Neural progenitor cell (in vitro differentiated cells): ENCODE measurements at regions not wholly inside any gene's neighbourhood (a gene's known extent, or its start where the extent isn't known, plus 50 kb on each side); places are given as distances from the start of the nearest gene placed in this dataset.

Experiments used
- DNase-seq: peaks from one replicate; pipeline ENCODE4 v3.0.0-alpha.2; 2016; ENCODE audit warnings: low spot score
- H2AFZ ChIP-seq: fragments of 200-600 bp; sonication (generic); replicated peaks from 2 replicates; pipeline ENCODE4 v1.6.1; 2016; ENCODE audit warnings: antibody characterized with exemption
- H3F3A ChIP-seq: fragments of 200-600 bp; sonication (generic); 2 replicates; pipeline ENCODE4 v1.6.1; 2016; ENCODE audit warnings: antibody characterized with exemption, low read depth
- H3K27ac ChIP-seq: fragments of 200-600 bp; sonication (generic); 2 replicates; pipeline ENCODE4 v1.5.1; 2016; ENCODE audit warnings: mild to moderate bottlenecking
- H3K27me3 ChIP-seq: fragments of 200-600 bp; sonication (generic); 2 replicates; pipeline ENCODE4 v1.6.1; 2016; ENCODE audit warnings: mild to moderate bottlenecking, moderate library complexity
- H3K36me3 ChIP-seq: fragments of 200-600 bp; sonication (generic); 2 replicates; pipeline ENCODE4 v1.5.1; 2016
- H3K4me1 ChIP-seq: fragments of 200-600 bp; sonication (generic); 2 replicates; pipeline ENCODE4 v1.6.1; 2016; ENCODE audit warnings: mixed run types
- H3K4me2 ChIP-seq: fragments of 200-600 bp; sonication (generic); 2 replicates; pipeline ENCODE4 v1.6.1; 2016
- H3K4me3 ChIP-seq: fragments of 200-600 bp; sonication (generic); 2 replicates; pipeline ENCODE4 v1.5.1; 2016
- H3K79me2 ChIP-seq: fragments of 200-600 bp; sonication (generic); 2 replicates; pipeline ENCODE4 v1.6.1; 2016; ENCODE audit warnings: low read depth
- H3K9ac ChIP-seq: fragments of 200-600 bp; sonication (generic); 2 replicates; pipeline ENCODE4 v1.6.1; 2016
- H3K9me3 ChIP-seq: fragments of 200-600 bp; sonication (generic); 2 replicates; pipeline ENCODE4 v1.5.1; 2016; ENCODE audit warnings: low read depth
- H4K20me1 ChIP-seq: fragments of 200-600 bp; sonication (generic); 2 replicates; pipeline ENCODE4 v1.6.1; 2016; ENCODE audit warnings: low read depth
- H3K27ac Mint-ChIP-seq: 3 replicates; pipeline ENCODE4 v1.8.0; 2021; ENCODE audit warnings: mixed read lengths
- H3K27me3 Mint-ChIP-seq: 2 replicates; pipeline ENCODE4 v1.8.0; 2022; ENCODE audit warnings: low read depth, mild to moderate bottlenecking, inconsistent platforms, moderate library complexity, mixed read lengths; ENCODE audit not compliant: insufficient read depth
- H3K36me3 Mint-ChIP-seq: 3 replicates; pipeline ENCODE4 v1.8.0; 2021; ENCODE audit warnings: mixed read lengths
- H3K4me1 Mint-ChIP-seq: 3 replicates; pipeline ENCODE4 v1.8.0; 2021; ENCODE audit warnings: mixed read lengths
- H3K4me3 Mint-ChIP-seq: 3 replicates; pipeline ENCODE4 v1.8.0; 2021; ENCODE audit warnings: mild to moderate bottlenecking, moderate library complexity, mixed read lengths
- H3K9me3 Mint-ChIP-seq: 3 replicates; pipeline ENCODE4 v1.8.0; 2020; ENCODE audit warnings: mixed read lengths
- EZH2 ChIP-seq: fragments of 200-600 bp; sonication (generic); IDR thresholded peaks from 2 replicates; pipeline ENCODE4 v1.6.1; 2017; ENCODE audit warnings: antibody characterized with exemption, mild to moderate bottlenecking, moderate library complexity
- EZH2phosphoT487 ChIP-seq: fragments of 200-600 bp; sonication (generic); IDR thresholded peaks from 2 replicates; pipeline ENCODE4 v1.6.1; 2017; ENCODE audit warnings: antibody characterized with exemption
- TF ChIP-seq, protein P1 (sequence below): fragments of 200-600 bp; sonication (generic); IDR thresholded peaks from 2 replicates; pipeline ENCODE4 v1.5.1; 2017; ENCODE audit warnings: antibody characterized with exemption, mild to moderate bottlenecking

DNA sequence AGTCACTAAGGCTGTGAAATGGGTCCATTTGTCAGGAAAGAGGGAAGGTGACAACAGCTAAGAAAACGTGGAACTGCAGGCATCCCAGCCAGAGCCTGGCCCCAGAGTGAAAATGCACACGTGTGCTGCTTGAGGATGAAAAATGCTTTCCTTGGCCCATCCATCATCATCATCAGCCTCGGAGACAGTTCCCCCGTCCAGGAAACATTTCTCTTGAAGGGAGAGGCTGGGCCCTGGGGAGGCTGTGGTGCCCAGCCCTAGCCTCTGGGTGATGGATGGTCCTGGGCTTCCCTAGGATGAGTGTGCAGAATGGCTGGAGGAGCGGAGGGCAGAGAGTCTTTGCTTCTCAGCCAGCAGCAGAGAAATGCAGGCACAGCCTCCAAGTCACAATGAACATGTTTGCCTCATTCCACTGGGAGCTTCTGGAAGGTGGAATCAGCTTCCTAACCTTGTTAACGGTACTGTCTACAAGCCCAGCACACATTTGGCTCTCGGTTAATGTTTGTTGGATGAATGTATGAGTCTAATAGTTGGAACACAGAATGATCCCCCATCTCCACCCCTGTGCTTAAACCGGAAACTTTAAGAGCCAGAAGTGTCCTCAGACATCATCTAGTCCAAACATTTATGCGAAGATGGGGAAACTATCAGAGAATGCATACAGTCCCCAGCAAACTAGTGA lies 164.0 kb downstream of the RDH14 start:
- Mint-ChIP-seq H3K36me3 (no peaks in the 10 kb centered on the region), H3K27ac (no peak overlapping the region), H3K4me3 (no peak overlapping the region), H3K4me1 (no peaks in the 10 kb centered on the region), H3K27me3 (no peaks in the 10 kb centered on the region), H3K9me3 (no peaks in the 10 kb centered on the region)
- no peaks in the 10 kb centered on the region for H3K9me3 ChIP-seq
- no peaks in the 10 kb centered on the region for H3K27me3 ChIP-seq
- no peaks in the 10 kb centered on the region for H3K79me2 ChIP-seq
- H3K4me2 ChIP-seq = no peak overlapping the region
- H3K27ac ChIP-seq = no peak overlapping the region
- H4K20me1 ChIP-seq = no peaks in the 10 kb centered on the region
- no peak for TF ChIP-seq EZH2phosphoT487
- TF ChIP-seq, protein P1, sequence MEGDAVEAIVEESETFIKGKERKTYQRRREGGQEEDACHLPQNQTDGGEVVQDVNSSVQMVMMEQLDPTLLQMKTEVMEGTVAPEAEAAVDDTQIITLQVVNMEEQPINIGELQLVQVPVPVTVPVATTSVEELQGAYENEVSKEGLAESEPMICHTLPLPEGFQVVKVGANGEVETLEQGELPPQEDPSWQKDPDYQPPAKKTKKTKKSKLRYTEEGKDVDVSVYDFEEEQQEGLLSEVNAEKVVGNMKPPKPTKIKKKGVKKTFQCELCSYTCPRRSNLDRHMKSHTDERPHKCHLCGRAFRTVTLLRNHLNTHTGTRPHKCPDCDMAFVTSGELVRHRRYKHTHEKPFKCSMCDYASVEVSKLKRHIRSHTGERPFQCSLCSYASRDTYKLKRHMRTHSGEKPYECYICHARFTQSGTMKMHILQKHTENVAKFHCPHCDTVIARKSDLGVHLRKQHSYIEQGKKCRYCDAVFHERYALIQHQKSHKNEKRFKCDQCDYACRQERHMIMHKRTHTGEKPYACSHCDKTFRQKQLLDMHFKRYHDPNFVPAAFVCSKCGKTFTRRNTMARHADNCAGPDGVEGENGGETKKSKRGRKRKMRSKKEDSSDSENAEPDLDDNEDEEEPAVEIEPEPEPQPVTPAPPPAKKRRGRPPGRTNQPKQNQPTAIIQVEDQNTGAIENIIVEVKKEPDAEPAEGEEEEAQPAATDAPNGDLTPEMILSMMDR = no peak
- TF ChIP-seq EZH2 = no peak
- H2AFZ ChIP-seq = no peak overlapping the region
- H3K36me3 ChIP-seq = no peaks in the 10 kb centered on the region
- no peak for DNase-seq
- no peak overlapping the region for H3K4me3 ChIP-seq
- no peaks in the 10 kb centered on the region for H3F3A ChIP-seq
- no peaks in the 10 kb centered on the region for H3K4me1 ChIP-seq
- no peak overlapping the region for H3K9ac ChIP-seq

DNA sequence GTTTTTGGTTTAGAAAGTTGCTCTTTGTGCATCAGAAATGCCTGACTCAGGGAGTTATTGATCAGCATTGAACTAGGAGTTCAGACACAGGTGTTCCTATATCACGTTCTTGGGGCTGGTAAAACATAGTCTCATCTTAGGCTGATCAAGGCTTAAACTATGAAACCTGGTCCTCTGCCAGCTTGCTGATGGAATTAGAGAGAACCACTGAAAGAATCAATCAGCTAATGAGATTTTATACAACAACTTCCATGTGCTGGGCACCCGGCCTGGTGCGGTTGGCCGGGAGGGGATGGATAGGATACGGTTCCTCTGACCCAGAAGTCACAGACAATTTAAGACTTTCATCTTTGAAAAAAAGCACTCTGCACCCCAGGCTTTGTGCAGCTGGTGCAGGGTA lies 164.9 kb downstream of the RDH14 start:
- no peaks in the 10 kb centered on the region for H3K9me3 ChIP-seq
- H3F3A ChIP-seq = no peaks in the 10 kb centered on the region
- H3K4me2 ChIP-seq = no peak overlapping the region

DNA sequence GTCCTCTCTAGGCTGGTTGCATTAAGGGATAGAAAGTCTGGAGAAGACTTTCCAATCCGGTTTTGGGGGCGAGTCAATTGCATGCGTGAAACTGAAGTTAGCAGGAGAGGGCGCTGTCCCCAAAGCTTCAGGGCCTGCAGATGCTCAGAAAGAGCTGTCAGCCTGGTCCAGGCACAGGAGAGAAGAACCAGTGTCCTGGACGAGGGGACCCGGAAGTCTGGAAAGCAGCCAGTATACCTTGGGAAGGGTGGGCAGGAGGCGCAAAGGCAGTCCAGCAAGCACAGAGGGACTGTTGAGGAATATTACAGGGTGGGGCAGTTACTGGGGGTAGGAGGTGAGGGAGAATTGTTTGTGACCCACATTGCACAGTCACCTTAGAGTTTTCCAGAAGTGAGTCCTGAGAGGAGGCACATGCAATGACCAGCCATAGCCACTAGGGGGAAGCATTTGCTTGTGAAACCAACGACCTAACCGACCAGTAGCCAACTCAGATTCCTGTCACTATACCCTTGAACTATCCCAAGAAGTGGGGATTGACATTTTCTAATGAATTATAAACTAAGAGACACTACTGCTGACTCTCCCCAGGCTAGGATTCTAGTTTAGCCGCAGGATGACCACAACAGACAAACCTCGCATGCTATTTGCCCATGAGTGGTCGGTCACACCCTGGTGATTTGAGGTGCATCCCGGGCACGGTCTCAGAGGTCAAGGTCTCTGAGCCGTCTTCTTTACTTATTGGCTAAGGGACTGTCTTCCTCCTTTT lies 172.8 kb downstream of the RDH14 start:
- H3K9me3 ChIP-seq = no peaks in the 10 kb centered on the region
- no peak overlapping the region for H3K27ac Mint-ChIP-seq
- peak; percentile 85 for DNase-seq
- H3K4me3 ChIP-seq = no peak overlapping the region
- peaks cover 2% of the 10 kb centered on the region for H3K4me1 Mint-ChIP-seq
- H3K27ac ChIP-seq = no peak overlapping the region
- no peaks in the 10 kb centered on the region for H3K9me3 Mint-ChIP-seq
- no peaks in the 10 kb centered on the region for H3K4me1 ChIP-seq
- no peaks in the 10 kb centered on the region for H3K27me3 Mint-ChIP-seq
- no peaks in the 10 kb centered on the region for H3K36me3 ChIP-seq
- no peak overlapping the region for H3K4me2 ChIP-seq
- no peaks in the 10 kb centered on the region for H3K79me2 ChIP-seq
- H3F3A ChIP-seq = no peaks in the 10 kb centered on the region
- H4K20me1 ChIP-seq = no peaks in the 10 kb centered on the region
- H3K9ac ChIP-seq = no peak overlapping the region
- no peak overlapping the region for H3K4me3 Mint-ChIP-seq
- no peak for TF ChIP-seq EZH2
- TF ChIP-seq EZH2phosphoT487 = no peak
- TF ChIP-seq, protein P1 = peak; percentile 84
- no peaks in the 10 kb centered on the region for H3K36me3 Mint-ChIP-seq
- peak overlapping the region; percentile 88 for H2AFZ ChIP-seq
- H3K27me3 ChIP-seq = no peaks in the 10 kb centered on the region

More for the DNA sequence above, 164.9 kb downstream of the RDH14 start:
- Histone ChIP-seq H3K79me2 (no peaks in the 10 kb centered on the region), H3K4me1 (no peaks in the 10 kb centered on the region), H3K9ac (no peak overlapping the region), H3K36me3 (no peaks in the 10 kb centered on the region), H4K20me1 (no peaks in the 10 kb centered on the region), H3K4me3 (no peak overlapping the region), H3K27ac (no peak overlapping the region), H2AFZ (no peak overlapping the region), H3K27me3 (no peaks in the 10 kb centered on the region)
- Mint-ChIP-seq H3K4me1 (peaks cover 2% of the 10 kb centered on the region), H3K27ac (no peak overlapping the region), H3K4me3 (no peak overlapping the region), H3K36me3 (no peaks in the 10 kb centered on the region), H3K27me3 (no peaks in the 10 kb centered on the region), H3K9me3 (no peaks in the 10 kb centered on the region)
- DNase-seq = no peak
- TF ChIP-seq EZH2phosphoT487 (no peak), EZH2 (no peak)
- TF ChIP-seq, protein P1 = no peak
